ENCODE measurements at regions not wholly inside any gene's neighbourhood (a gene's known extent, or its start where the extent isn't known, plus 50 kb on each side); places are given as distances from the start of the nearest gene placed in this dataset.

DNA sequence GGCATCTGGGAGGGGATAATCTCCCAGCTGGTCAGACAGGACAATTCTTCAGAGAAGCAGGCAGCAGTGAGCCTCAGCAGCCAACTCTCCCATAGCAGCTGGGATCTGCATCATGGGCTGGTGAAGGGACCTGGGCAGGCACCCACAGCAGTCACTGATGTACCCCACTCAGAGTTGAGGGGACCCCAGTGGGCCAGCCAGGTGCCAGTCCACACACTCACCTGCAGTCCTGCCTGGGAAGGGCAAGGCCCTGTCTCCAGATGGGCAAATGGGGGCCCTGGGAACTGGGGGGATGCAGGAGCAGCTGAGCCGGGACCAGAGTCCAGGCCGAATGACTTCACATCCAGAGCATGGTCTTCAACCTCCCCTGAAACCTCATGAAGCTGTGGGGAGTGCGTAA lies 170.4 kb downstream of the ZFP36L2 start:
- TF ChIP-seq, protein P1, sequence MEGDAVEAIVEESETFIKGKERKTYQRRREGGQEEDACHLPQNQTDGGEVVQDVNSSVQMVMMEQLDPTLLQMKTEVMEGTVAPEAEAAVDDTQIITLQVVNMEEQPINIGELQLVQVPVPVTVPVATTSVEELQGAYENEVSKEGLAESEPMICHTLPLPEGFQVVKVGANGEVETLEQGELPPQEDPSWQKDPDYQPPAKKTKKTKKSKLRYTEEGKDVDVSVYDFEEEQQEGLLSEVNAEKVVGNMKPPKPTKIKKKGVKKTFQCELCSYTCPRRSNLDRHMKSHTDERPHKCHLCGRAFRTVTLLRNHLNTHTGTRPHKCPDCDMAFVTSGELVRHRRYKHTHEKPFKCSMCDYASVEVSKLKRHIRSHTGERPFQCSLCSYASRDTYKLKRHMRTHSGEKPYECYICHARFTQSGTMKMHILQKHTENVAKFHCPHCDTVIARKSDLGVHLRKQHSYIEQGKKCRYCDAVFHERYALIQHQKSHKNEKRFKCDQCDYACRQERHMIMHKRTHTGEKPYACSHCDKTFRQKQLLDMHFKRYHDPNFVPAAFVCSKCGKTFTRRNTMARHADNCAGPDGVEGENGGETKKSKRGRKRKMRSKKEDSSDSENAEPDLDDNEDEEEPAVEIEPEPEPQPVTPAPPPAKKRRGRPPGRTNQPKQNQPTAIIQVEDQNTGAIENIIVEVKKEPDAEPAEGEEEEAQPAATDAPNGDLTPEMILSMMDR (conservative IDR thresholded peaks at IDR 0.05; ENCODE audit: low read depth, low read length): no peak
- no peak for TF ChIP-seq EZH2 (IDR thresholded peaks at IDR 0.05; ENCODE audit: borderline replicate concordance, low read depth, low read length, poor library complexity, severe bottlenecking)
